Neural cell (in vitro differentiated cells): ENCODE measurements at regions not wholly inside any gene's neighbourhood (a gene's known extent, or its start where the extent isn't known, plus 50 kb on each side); places are given as distances from the start of the nearest gene placed in this dataset.

Source experiments
- H2AFZ ChIP-seq: fragments of 200-600, 300-800 bp; sonication (generic), shearing (Covaris generic); 2 replicates; pipeline ENCODE4 v1.6.0; 2014; ENCODE audit warnings: low read depth, mild to moderate bottlenecking, antibody characterized with exemption, low read length, moderate library complexity
- H3F3A ChIP-seq: fragments of 200-600 bp; shearing (Covaris generic); 2 replicates; pipeline ENCODE4 v1.6.1; 2016; ENCODE audit warnings: mild to moderate bottlenecking, moderate library complexity, mixed read lengths, antibody characterized with exemption, low read length; ENCODE audit not compliant: insufficient read depth, poor library complexity, severe bottlenecking
- H3K27ac ChIP-seq: fragments of 200-600, 300-800 bp; sonication (generic), shearing (Covaris generic); 2 replicates; pipeline ENCODE4 v1.5.1; 2014; ENCODE audit warnings: mild to moderate bottlenecking, low read length, moderate library complexity
- H3K27me3 ChIP-seq: fragments of 300-800, 200-600 bp; sonication (generic), shearing (Covaris generic); 2 replicates; pipeline ENCODE4 v1.6.0; 2014; ENCODE audit warnings: mild to moderate bottlenecking, low read depth, low read length, moderate library complexity; ENCODE audit not compliant: insufficient read depth
- H3K36me3 ChIP-seq: fragments of 300-800, 200-600 bp; sonication (generic), shearing (Covaris generic); 2 replicates; pipeline ENCODE4 v1.5.1; 2014; ENCODE audit warnings: mild to moderate bottlenecking, antibody characterized with exemption, low read length, moderate library complexity; ENCODE audit not compliant: insufficient read depth
- H3K4me2 ChIP-seq: fragments of 300-800, 200-600 bp; sonication (generic), shearing (Covaris generic); 2 replicates; pipeline ENCODE4 v1.6.0; 2014; ENCODE audit warnings: mild to moderate bottlenecking, low read length
- H3K4me3 ChIP-seq: fragments of 300-800, 200-600 bp; sonication (generic), shearing (Covaris generic); 2 replicates; pipeline ENCODE4 v1.5.1; 2014; ENCODE audit warnings: mild to moderate bottlenecking, low read length, moderate library complexity
- H3K79me2 ChIP-seq: fragments of 200-600 bp; shearing (Covaris generic); replicated peaks from 2 replicates; pipeline ENCODE4 v1.6.0; 2014; ENCODE audit warnings: mild to moderate bottlenecking, low read length, moderate library complexity; ENCODE audit not compliant: insufficient read depth
- H3K9ac ChIP-seq: fragments of 300-800, 200-600 bp; sonication (generic), shearing (Covaris generic); 2 replicates; pipeline ENCODE4 v1.6.1; 2016; ENCODE audit warnings: mild to moderate bottlenecking, low read length, mixed read lengths
- H3K9me2 ChIP-seq: fragments of 200-600 bp; shearing (Covaris generic); 2 replicates; pipeline ENCODE4 v1.6.1; 2016; ENCODE audit warnings: mild to moderate bottlenecking, low read length, mixed read lengths; ENCODE audit not compliant: insufficient read depth
- H3K9me3 ChIP-seq: fragments of 200-600, 300-800 bp; sonication (generic), shearing (Covaris generic); 2 replicates; pipeline ENCODE4 v1.6.1; 2016; ENCODE audit warnings: mild to moderate bottlenecking, mixed run types, low read length, moderate library complexity, mixed read lengths
- H4K20me1 ChIP-seq: fragments of 200-600 bp; shearing (Covaris generic); 2 replicates; pipeline ENCODE4 v1.6.1; 2016; ENCODE audit warnings: mild to moderate bottlenecking, mixed run types; ENCODE audit not compliant: insufficient read depth
- EP300 ChIP-seq: fragments of 450-650 bp; conservative IDR thresholded peaks from 2 replicates; pipeline ENCODE4 v1.6.1; 2014; ENCODE audit warnings: antibody characterized with exemption, mild to moderate bottlenecking, moderate library complexity; ENCODE audit not compliant: poor library complexity, severe bottlenecking
- EZH2 ChIP-seq: fragments of 200-600, 300-800 bp; shearing (Covaris generic), sonication (generic); IDR thresholded peaks from 2 replicates; pipeline ENCODE4 v1.6.1; 2014; ENCODE audit warnings: antibody characterized with exemption, low read length, borderline replicate concordance, mild to moderate bottlenecking; ENCODE audit not compliant: insufficient read depth, poor library complexity, severe bottlenecking
- MXI1 ChIP-seq: fragments of 450-650 bp; conservative IDR thresholded peaks from 2 replicates; pipeline ENCODE4 v1.6.1; 2014; ENCODE audit warnings: antibody characterized with exemption, mild to moderate bottlenecking; ENCODE audit not compliant: poor library complexity, severe bottlenecking
- POLR2AphosphoS5 ChIP-seq: IDR thresholded peaks from 2 replicates; pipeline ENCODE4 v1.6.1; 2012
- RAD21 ChIP-seq: fragments of 450-650 bp; conservative IDR thresholded peaks from 2 replicates; pipeline ENCODE4 v1.6.1; 2014; ENCODE audit warnings: antibody characterized with exemption, mild to moderate bottlenecking, moderate library complexity
- SMC3 ChIP-seq: fragments of 450-650 bp; conservative IDR thresholded peaks from 2 replicates; pipeline ENCODE4 v1.6.1; 2014; ENCODE audit warnings: antibody characterized with exemption, mild to moderate bottlenecking, moderate library complexity; ENCODE audit not compliant: poor library complexity
- TAF1 ChIP-seq: IDR thresholded peaks from 2 replicates; pipeline ENCODE4 v1.6.1; 2012; ENCODE audit warnings: low read depth
- TF ChIP-seq, protein P1 (sequence below): fragments of 450-650 bp; IDR thresholded peaks from 2 replicates; pipeline ENCODE4 v1.5.1; 2014; ENCODE audit warnings: antibody characterized with exemption, mild to moderate bottlenecking, moderate library complexity; ENCODE audit not compliant: poor library complexity, severe bottlenecking
- TF ChIP-seq, protein P2 (sequence below): IDR thresholded peaks from 2 replicates; pipeline ENCODE4 v1.6.1; 2012; ENCODE audit warnings: borderline replicate concordance

DNA sequence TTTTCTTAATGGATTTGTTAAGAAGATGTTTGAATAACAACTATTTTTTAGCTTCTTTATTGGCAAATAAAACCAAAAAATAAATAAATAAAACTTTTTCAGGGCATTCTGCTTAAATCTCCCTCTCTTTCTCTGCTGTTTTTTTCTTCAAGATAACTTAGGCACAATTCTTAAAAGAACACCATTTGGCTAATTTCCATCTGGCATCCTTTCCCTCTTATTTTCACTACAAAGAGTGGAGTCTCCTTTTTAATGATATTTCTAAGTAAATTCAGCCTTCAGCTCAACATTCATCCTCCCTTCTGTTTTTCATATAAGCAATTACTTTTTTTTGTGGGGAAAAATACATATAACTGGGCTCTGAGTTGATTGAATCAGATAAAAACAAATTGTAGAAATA lies 88.1 kb downstream of the PCDH7 start:
- no peaks in the 10 kb centered on the region for H3K79me2 ChIP-seq
- H3K27ac ChIP-seq = no peak overlapping the region
- no peak overlapping the region for H2AFZ ChIP-seq
- H3K9me2 ChIP-seq = no peaks in the 10 kb centered on the region
- H4K20me1 ChIP-seq = no peaks in the 10 kb centered on the region
- no peaks in the 10 kb centered on the region for H3K27me3 ChIP-seq
- H3K9ac ChIP-seq = no peak overlapping the region
- no peak overlapping the region for H3K4me3 ChIP-seq
- no peak for TF ChIP-seq MXI1
- no peak for TF ChIP-seq EP300
- TF ChIP-seq TAF1 = no peak
- no peak for TF ChIP-seq RAD21
- TF ChIP-seq POLR2AphosphoS5 = no peak
- TF ChIP-seq, protein P1, sequence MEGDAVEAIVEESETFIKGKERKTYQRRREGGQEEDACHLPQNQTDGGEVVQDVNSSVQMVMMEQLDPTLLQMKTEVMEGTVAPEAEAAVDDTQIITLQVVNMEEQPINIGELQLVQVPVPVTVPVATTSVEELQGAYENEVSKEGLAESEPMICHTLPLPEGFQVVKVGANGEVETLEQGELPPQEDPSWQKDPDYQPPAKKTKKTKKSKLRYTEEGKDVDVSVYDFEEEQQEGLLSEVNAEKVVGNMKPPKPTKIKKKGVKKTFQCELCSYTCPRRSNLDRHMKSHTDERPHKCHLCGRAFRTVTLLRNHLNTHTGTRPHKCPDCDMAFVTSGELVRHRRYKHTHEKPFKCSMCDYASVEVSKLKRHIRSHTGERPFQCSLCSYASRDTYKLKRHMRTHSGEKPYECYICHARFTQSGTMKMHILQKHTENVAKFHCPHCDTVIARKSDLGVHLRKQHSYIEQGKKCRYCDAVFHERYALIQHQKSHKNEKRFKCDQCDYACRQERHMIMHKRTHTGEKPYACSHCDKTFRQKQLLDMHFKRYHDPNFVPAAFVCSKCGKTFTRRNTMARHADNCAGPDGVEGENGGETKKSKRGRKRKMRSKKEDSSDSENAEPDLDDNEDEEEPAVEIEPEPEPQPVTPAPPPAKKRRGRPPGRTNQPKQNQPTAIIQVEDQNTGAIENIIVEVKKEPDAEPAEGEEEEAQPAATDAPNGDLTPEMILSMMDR = no peak
- TF ChIP-seq EZH2 = no peak
- no peaks in the 10 kb centered on the region for H3F3A ChIP-seq
- H3K4me2 ChIP-seq = no peak overlapping the region
- H3K9me3 ChIP-seq = no peaks in the 10 kb centered on the region
- no peaks in the 10 kb centered on the region for H3K36me3 ChIP-seq

DNA sequence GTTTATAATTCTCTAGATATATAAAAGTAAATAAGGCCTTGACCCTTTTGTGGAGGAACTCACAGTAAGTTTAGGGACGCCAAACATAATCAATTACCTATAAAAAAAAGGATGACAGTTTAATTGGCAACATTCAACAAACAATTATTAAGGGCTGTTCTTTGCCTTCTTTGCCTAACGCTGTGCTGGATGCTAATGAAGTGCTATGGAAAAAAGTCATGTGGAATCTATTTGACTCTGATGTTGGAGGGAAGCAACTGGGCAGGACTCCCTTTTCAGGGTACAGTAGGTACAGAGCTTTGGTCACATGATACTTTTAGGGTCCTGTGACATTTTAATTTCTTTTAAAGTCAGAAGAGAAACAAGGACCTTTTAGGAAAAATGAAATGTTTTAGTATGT lies 91.1 kb downstream of the PCDH7 start:
- TF ChIP-seq EZH2 = no peak
- TF ChIP-seq, protein P1 = no peak
- TF ChIP-seq, protein P2, sequence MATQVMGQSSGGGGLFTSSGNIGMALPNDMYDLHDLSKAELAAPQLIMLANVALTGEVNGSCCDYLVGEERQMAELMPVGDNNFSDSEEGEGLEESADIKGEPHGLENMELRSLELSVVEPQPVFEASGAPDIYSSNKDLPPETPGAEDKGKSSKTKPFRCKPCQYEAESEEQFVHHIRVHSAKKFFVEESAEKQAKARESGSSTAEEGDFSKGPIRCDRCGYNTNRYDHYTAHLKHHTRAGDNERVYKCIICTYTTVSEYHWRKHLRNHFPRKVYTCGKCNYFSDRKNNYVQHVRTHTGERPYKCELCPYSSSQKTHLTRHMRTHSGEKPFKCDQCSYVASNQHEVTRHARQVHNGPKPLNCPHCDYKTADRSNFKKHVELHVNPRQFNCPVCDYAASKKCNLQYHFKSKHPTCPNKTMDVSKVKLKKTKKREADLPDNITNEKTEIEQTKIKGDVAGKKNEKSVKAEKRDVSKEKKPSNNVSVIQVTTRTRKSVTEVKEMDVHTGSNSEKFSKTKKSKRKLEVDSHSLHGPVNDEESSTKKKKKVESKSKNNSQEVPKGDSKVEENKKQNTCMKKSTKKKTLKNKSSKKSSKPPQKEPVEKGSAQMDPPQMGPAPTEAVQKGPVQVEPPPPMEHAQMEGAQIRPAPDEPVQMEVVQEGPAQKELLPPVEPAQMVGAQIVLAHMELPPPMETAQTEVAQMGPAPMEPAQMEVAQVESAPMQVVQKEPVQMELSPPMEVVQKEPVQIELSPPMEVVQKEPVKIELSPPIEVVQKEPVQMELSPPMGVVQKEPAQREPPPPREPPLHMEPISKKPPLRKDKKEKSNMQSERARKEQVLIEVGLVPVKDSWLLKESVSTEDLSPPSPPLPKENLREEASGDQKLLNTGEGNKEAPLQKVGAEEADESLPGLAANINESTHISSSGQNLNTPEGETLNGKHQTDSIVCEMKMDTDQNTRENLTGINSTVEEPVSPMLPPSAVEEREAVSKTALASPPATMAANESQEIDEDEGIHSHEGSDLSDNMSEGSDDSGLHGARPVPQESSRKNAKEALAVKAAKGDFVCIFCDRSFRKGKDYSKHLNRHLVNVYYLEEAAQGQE = no peak
- no peak for TF ChIP-seq RAD21
- TF ChIP-seq SMC3 = no peak
- TF ChIP-seq POLR2AphosphoS5 = no peak
- TF ChIP-seq TAF1 = no peak
- TF ChIP-seq EP300 = no peak
- no peak for TF ChIP-seq MXI1
- no peaks in the 10 kb centered on the region for H3F3A ChIP-seq
- H3K9ac ChIP-seq = no peak overlapping the region
- H3K27ac ChIP-seq = no peak overlapping the region
- H3K9me2 ChIP-seq = no peaks in the 10 kb centered on the region
- no peak overlapping the region for H3K4me3 ChIP-seq
- H4K20me1 ChIP-seq = no peaks in the 10 kb centered on the region
- no peaks in the 10 kb centered on the region for H3K27me3 ChIP-seq
- no peak overlapping the region for H3K4me2 ChIP-seq
- no peaks in the 10 kb centered on the region for H3K36me3 ChIP-seq
- no peak overlapping the region for H2AFZ ChIP-seq
- H3K79me2 ChIP-seq = no peaks in the 10 kb centered on the region
- H3K9me3 ChIP-seq = no peaks in the 10 kb centered on the region
